ENCODE measurements at regions not wholly inside any gene's neighbourhood (a gene's known extent, or its start where the extent isn't known, plus 50 kb on each side); places are given as distances from the start of the nearest gene placed in this dataset.

- DNase-seq (ENCODE audit: insufficient read length, low spot score) (peak; percentile 13), FAIRE-seq (peak; percentile 4)
Measured at GRCh38 chr4:176565049-176565448, 227.7 kb downstream of the VEGFC start.

- DNase-seq (ENCODE audit: insufficient read length, low spot score) (no peak), FAIRE-seq (no peak)
Measured at GRCh38 chr4:176566769-176567168, 226.0 kb downstream of the VEGFC start.

- DNase-seq (ENCODE audit: insufficient read length, low spot score), result no peak
- FAIRE-seq, result no peak
Measured at GRCh38 chr4:176568238-176568637, 224.5 kb downstream of the VEGFC start.

GRCh38 chr4:176569301-176569700 lies 223.4 kb downstream of the VEGFC start:
- no peak for FAIRE-seq
- DNase-seq (ENCODE audit: insufficient read length, low spot score), result no peak

- DNase-seq (ENCODE audit: insufficient read length, low spot score) (no peak), FAIRE-seq (peak; percentile 26)
Measured at GRCh38 chr4:176571206-176571605, 221.5 kb downstream of the VEGFC start.

- FAIRE-seq, result peak; percentile 57
- DNase-seq (ENCODE audit: insufficient read length, low spot score), result no peak
Measured at GRCh38 chr4:176575141-176575730, 217.5 kb downstream of the VEGFC start.

- DNase-seq (ENCODE audit: insufficient read length, low spot score) (no peak), FAIRE-seq (no peak)
Measured at GRCh38 chr4:176579226-176579625, 213.5 kb downstream of the VEGFC start.

- FAIRE-seq (no peak), DNase-seq (ENCODE audit: insufficient read length, low spot score) (no peak)
Measured at GRCh38 chr4:176583278-176583677, 209.4 kb downstream of the VEGFC start.

- FAIRE-seq (no peak), DNase-seq (ENCODE audit: insufficient read length, low spot score) (no peak)
Measured at GRCh38 chr4:176584031-176584606, 208.6 kb downstream of the VEGFC start.

- FAIRE-seq (no peak), DNase-seq (ENCODE audit: insufficient read length, low spot score) (no peak)
Measured at GRCh38 chr4:176587920-176588319, 204.8 kb downstream of the VEGFC start.

- FAIRE-seq (no peak), DNase-seq (ENCODE audit: insufficient read length, low spot score) (no peak)
Measured at GRCh38 chr4:176588436-176588835, 204.3 kb downstream of the VEGFC start.

- FAIRE-seq (no peak), DNase-seq (ENCODE audit: insufficient read length, low spot score) (no peak)
Measured at GRCh38 chr4:176592976-176593670, 199.6 kb downstream of the VEGFC start.

- DNase-seq (ENCODE audit: insufficient read length, low spot score), result no peak
- no peak for FAIRE-seq
Measured at GRCh38 chr4:176593943-176594342, 198.8 kb downstream of the VEGFC start.

GRCh38 chr4:176595257-176595656 lies 197.5 kb downstream of the VEGFC start:
- DNase-seq (ENCODE audit: insufficient read length, low spot score), result no peak
- FAIRE-seq, result no peak

- FAIRE-seq (no peak), DNase-seq (ENCODE audit: insufficient read length, low spot score) (peak; percentile 14)
Measured at GRCh38 chr4:176601124-176601523, 191.6 kb downstream of the VEGFC start.

- FAIRE-seq (no peak), DNase-seq (ENCODE audit: insufficient read length, low spot score) (no peak)
Measured at GRCh38 chr4:176607807-176608206, 184.9 kb downstream of the VEGFC start.

GRCh38 chr4:176608346-176608745 lies 184.4 kb downstream of the VEGFC start:
- no peak for FAIRE-seq
- DNase-seq (ENCODE audit: insufficient read length, low spot score), result no peak

- FAIRE-seq, result no peak
Measured at GRCh38 chr4:176610594-176610993, 182.1 kb downstream of the VEGFC start.

GRCh38 chr4:176611381-176611780 lies 181.3 kb downstream of the VEGFC start:
- DNase-seq (ENCODE audit: insufficient read length, low spot score), result no peak
- no peak for FAIRE-seq

More at GRCh38 chr4:176610594-176610993, 182.1 kb downstream of the VEGFC start:
- DNase-seq (ENCODE audit: insufficient read length, low spot score), result no peak

GRCh38 chr4:176611951-176612350 lies 180.8 kb downstream of the VEGFC start:
- FAIRE-seq (no peak), DNase-seq (ENCODE audit: insufficient read length, low spot score) (no peak)

GRCh38 chr4:176614793-176615192 lies 177.9 kb downstream of the VEGFC start:
- FAIRE-seq (no peak), DNase-seq (ENCODE audit: insufficient read length, low spot score) (no peak)

- DNase-seq (ENCODE audit: insufficient read length, low spot score) (no peak), FAIRE-seq (no peak)
Measured at GRCh38 chr4:176616151-176616550, 176.6 kb downstream of the VEGFC start.

All from HTR-8/SVneo (cell line).